Kidney (tissue), 13 donors: ENCODE measurements at regions not wholly inside any gene's neighbourhood (a gene's known extent, or its start where the extent isn't known, plus 50 kb on each side); places are given as distances from the start of the nearest gene placed in this dataset.

Experiments
- DNase-seq, 5 donors: peaks; one replicate each; pipeline ENCODE4 v3.0.0-alpha.2; 2013 to 2020
- FAIRE-seq: peaks from 2 replicates; lab custom pipeline; 2012; peaks lifted over from hg19 to GRCh38; lab: Jason Lieb, UNC
- H3K27ac ChIP-seq, 2 donors: one replicate each; pipeline ENCODE4 v1.7.0; 2013; ENCODE audit warnings: low read depth in 2 of 2, low read length in 2 of 2, inconsistent platforms in 1 of 2
- H3K27me3 ChIP-seq: one replicate; pipeline ENCODE4 v1.7.1; 2013; ENCODE audit warnings: low read length, inconsistent platforms; ENCODE audit not compliant: control insufficient read depth, insufficient read depth
- H3K36me3 ChIP-seq, 3 donors: one replicate each; pipeline versions ENCODE4 v1.7.0 to v1.7.1; 2013; ENCODE audit warnings: low read length in 3 of 3, control low read depth in 1 of 3, inconsistent platforms in 1 of 3; ENCODE audit not compliant: insufficient read depth in 3 of 3, control insufficient read depth in 2 of 3
- H3K4me1 ChIP-seq, 3 donors: one replicate each; pipeline versions ENCODE4 v1.7.0 to v1.7.1; 2013; ENCODE audit warnings: low read length in 3 of 3, inconsistent platforms in 1 of 3, low read depth in 1 of 3; ENCODE audit not compliant: control insufficient read depth in 2 of 3, insufficient read depth in 2 of 3
- H3K4me3 ChIP-seq, 3 donors: one replicate each; pipeline versions ENCODE4 v1.7.0 to v1.8.1; 2013; ENCODE audit warnings: low read length in 3 of 3, control low read depth in 1 of 3, inconsistent platforms in 1 of 3
- H3K9ac ChIP-seq, 3 donors: one replicate each; pipeline versions ENCODE4 v1.7.0 to v1.7.1; 2013; ENCODE audit warnings: low read length in 3 of 3, control low read depth in 1 of 3, inconsistent platforms in 1 of 3
- H3K9me3 ChIP-seq, 3 donors: one replicate each; pipeline versions ENCODE4 v1.7.0 to v1.7.1; 2013; ENCODE audit warnings: low read length in 3 of 3, control low read depth in 1 of 3, inconsistent platforms in 1 of 3; ENCODE audit not compliant: control insufficient read depth in 2 of 3, insufficient read depth in 1 of 3
- CTCF ChIP-seq: IDR thresholded peaks from 3 replicates; pipeline ENCODE4 v1.5.1; 2012; ENCODE audit warnings: mild to moderate bottlenecking, moderate library complexity, borderline replicate concordance; ENCODE audit not compliant: insufficient read depth; ENCODE audit errors: extremely low read depth
- intact Hi-C: fragments of 100-400 bp; cut with DNase I; formaldehyde crosslinking; loops from one replicate; pipeline ENCODE4 v1.11.1; 2022
- donor health status: control.
- donor health status: control.
- donor health status: control.
- donor health status: control.
- donor health status: control.
- donor health status: DM: yes; HTN: yes; CAD: no.
- donor health status: Normal renal cell carcinoma (clear cell type).

- no peak overlapping the region for H3K4me3 ChIP-seq
- no peaks in the 10 kb centered on the region for H3K9me3 ChIP-seq
- no peak for FAIRE-seq
- H3K36me3 ChIP-seq, result no peaks in the 10 kb centered on the region
- TF ChIP-seq CTCF, result no peak
- H3K9ac ChIP-seq, result no peak overlapping the region
- intact Hi-C loops, result no loop called here
- H3K27ac ChIP-seq, result no peak overlapping the region
- no peak for DNase-seq
- no peaks in the 10 kb centered on the region for H3K4me1 ChIP-seq
- no peaks in the 10 kb centered on the region for H3K27me3 ChIP-seq
Measured at GRCh38 chr13:33730619-33731018, 87.3 kb upstream of the RFC3 start.

GRCh38 chr13:33735276-33735675 is 82.7 kb upstream of the RFC3 start:
- H3K4me3 ChIP-seq, result no peak overlapping the region
- H3K4me1 ChIP-seq, result no peaks in the 10 kb centered on the region
- no peak overlapping the region for H3K9ac ChIP-seq
- TF ChIP-seq CTCF, result no peak
- no peak overlapping the region for H3K27ac ChIP-seq
- intact Hi-C loops, result no loop called here
- no peaks in the 10 kb centered on the region for H3K27me3 ChIP-seq
- H3K36me3 ChIP-seq, result no peaks in the 10 kb centered on the region
- DNase-seq (no peak), FAIRE-seq (no peak)
- no peaks in the 10 kb centered on the region for H3K9me3 ChIP-seq

- no peaks in the 10 kb centered on the region for H3K9me3 ChIP-seq
- intact Hi-C loops, result no loop called here
- H3K27ac ChIP-seq, result no peak overlapping the region
- no peak overlapping the region for H3K4me3 ChIP-seq
- no peak overlapping the region for H3K9ac ChIP-seq
- FAIRE-seq, result no peak
- no peaks in the 10 kb centered on the region for H3K4me1 ChIP-seq
- H3K27me3 ChIP-seq, result no peaks in the 10 kb centered on the region
- DNase-seq, result no peak
- no peaks in the 10 kb centered on the region for H3K36me3 ChIP-seq
- no peak for TF ChIP-seq CTCF
Measured at GRCh38 chr13:33739254-33739653, 78.7 kb upstream of the RFC3 start.

- Histone ChIP-seq H3K9ac (no peak overlapping the region), H3K9me3 (no peaks in the 10 kb centered on the region), H3K4me3 (no peak overlapping the region), H3K27me3 (no peaks in the 10 kb centered on the region), H3K27ac (no peak overlapping the region), H3K4me1 (no peaks in the 10 kb centered on the region), H3K36me3 (no peaks in the 10 kb centered on the region)
- DNase-seq (no peak), FAIRE-seq (no peak)
- no peak for TF ChIP-seq CTCF
- intact Hi-C loops, result no loop called here
Measured at GRCh38 chr13:33740134-33740538, 77.8 kb upstream of the RFC3 start.
